ENCODE measurements at regions not wholly inside any gene's neighbourhood (a gene's known extent, or its start where the extent isn't known, plus 50 kb on each side); places are given as distances from the start of the nearest gene placed in this dataset.

DNA sequence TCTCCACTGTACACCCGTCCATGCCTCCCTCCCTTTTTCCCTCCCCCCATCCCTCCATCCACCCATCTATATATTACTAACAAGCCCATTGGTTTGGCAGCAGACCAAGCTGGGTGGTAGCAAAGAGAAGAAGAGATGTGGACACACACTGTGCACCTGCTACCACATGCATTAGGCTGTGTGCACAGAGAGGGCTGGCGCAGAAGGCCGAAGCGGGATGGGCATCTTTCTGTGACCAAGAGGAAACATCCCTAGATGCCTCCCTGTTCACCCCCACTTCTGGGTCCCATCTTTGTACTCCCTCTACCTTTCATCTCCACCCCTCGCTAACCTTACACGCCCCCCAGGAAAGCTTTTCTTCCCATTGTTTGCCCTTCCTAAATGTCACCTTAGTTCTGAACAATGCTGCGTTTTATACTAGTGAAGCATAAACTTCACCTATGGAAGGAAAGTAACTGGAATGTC, 64.9 kb upstream of the AFDN start:
- no peak for DNase-seq
- Histone ChIP-seq H3K36me3 (ENCODE audit: control insufficient read depth in 4 of 4, insufficient read depth in 4 of 4, low read length in 3 of 4) (no peaks in the 10 kb centered on the region), H3K27ac (ENCODE audit: insufficient read depth in 1 of 2, low read depth in 1 of 2, low read length in 2 of 2, poor library complexity in 1 of 2, severe bottlenecking in 2 of 2) (no peak overlapping the region), H3K9me3 (ENCODE audit: control extremely low read depth in 1 of 5, control insufficient read depth in 4 of 5, insufficient read depth in 2 of 5, low read depth in 1 of 5, low read length in 4 of 5) (no peaks in the 10 kb centered on the region), H3K4me1 (ENCODE audit: control extremely low read depth in 1 of 4, control insufficient read depth in 4 of 4, insufficient read depth in 4 of 4, low read length in 3 of 4) (no peaks in the 10 kb centered on the region), H3K27me3 (replicated peaks in 2 of 5; ENCODE audit: control insufficient read depth in 4 of 5, insufficient read depth in 5 of 5, low read length in 4 of 5) (peaks cover 0 to 51% (median 10%) of the 10 kb centered on the region in 5 experiments), H3K4me3 (ENCODE audit: control insufficient read depth in 1 of 7, extremely low read depth in 1 of 7, insufficient read depth in 4 of 7, low read depth in 2 of 7, low read length in 6 of 7) (no peak overlapping the region)
- ChIA-PET POLR2A (no interaction called here), CTCF (no interaction called here)
- WGBS (ENCODE audit: insufficient coverage) = 91% methylated on average over 5 of the region's 7 CpGs

DNA sequence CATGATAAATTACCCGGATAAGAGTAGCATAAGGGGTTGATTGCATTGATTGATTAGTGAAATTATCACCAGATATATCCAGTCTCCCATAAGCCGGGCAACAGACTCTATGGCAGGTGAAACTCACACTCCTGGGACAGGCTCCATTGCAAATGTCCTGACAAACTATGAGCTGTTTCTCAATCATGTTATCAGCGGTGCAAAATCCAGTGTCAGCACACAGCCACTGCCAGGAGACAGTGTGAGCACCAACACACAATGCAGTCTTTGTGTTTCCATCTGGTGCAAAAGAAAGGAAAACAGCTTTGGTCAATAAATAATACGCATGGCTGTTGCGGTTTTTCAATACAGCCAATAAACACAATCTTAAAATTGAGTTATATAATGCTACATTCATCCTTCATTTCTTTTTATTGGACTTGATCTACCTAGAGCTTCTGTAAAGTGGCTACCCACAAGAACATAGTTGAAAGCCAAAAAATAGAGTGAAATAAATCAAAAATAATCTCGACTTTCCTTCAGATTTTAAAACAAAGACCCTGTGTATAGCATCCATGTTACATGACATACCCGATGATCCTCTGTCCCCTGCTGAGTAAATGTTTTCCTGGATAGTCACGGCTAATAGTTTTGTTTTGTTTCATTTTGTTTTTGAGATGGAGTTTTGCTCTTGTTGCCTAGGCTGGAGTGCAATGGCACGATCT, 64.3 kb upstream of the AFDN start:
- H3K9me3 ChIP-seq (ENCODE audit: control extremely low read depth in 1 of 5, control insufficient read depth in 4 of 5, insufficient read depth in 2 of 5, low read depth in 1 of 5, low read length in 4 of 5) = no peaks in the 10 kb centered on the region
- H3K36me3 ChIP-seq (ENCODE audit: control insufficient read depth in 4 of 4, insufficient read depth in 4 of 4, low read length in 3 of 4) = no peaks in the 10 kb centered on the region
- POLR2A ChIA-PET = no interaction called here
- H3K27ac ChIP-seq (ENCODE audit: insufficient read depth in 1 of 2, low read depth in 1 of 2, low read length in 2 of 2, poor library complexity in 1 of 2, severe bottlenecking in 2 of 2) = no peak overlapping the region
- H3K27me3 ChIP-seq (replicated peaks in 2 of 5; ENCODE audit: control insufficient read depth in 4 of 5, insufficient read depth in 5 of 5, low read length in 4 of 5) = peaks cover 0 to 56% (median 13%) of the 10 kb centered on the region in 5 experiments
- H3K4me1 ChIP-seq (ENCODE audit: control extremely low read depth in 1 of 4, control insufficient read depth in 4 of 4, insufficient read depth in 4 of 4, low read length in 3 of 4) = no peaks in the 10 kb centered on the region
- no peak for DNase-seq
- WGBS (ENCODE audit: insufficient coverage) = 98% methylated on average over 6 of the region's 9 CpGs
- CTCF ChIA-PET = no interaction called here
- no peak overlapping the region for H3K4me3 ChIP-seq (ENCODE audit: control insufficient read depth in 1 of 7, extremely low read depth in 1 of 7, insufficient read depth in 4 of 7, low read depth in 2 of 7, low read length in 6 of 7)

DNA sequence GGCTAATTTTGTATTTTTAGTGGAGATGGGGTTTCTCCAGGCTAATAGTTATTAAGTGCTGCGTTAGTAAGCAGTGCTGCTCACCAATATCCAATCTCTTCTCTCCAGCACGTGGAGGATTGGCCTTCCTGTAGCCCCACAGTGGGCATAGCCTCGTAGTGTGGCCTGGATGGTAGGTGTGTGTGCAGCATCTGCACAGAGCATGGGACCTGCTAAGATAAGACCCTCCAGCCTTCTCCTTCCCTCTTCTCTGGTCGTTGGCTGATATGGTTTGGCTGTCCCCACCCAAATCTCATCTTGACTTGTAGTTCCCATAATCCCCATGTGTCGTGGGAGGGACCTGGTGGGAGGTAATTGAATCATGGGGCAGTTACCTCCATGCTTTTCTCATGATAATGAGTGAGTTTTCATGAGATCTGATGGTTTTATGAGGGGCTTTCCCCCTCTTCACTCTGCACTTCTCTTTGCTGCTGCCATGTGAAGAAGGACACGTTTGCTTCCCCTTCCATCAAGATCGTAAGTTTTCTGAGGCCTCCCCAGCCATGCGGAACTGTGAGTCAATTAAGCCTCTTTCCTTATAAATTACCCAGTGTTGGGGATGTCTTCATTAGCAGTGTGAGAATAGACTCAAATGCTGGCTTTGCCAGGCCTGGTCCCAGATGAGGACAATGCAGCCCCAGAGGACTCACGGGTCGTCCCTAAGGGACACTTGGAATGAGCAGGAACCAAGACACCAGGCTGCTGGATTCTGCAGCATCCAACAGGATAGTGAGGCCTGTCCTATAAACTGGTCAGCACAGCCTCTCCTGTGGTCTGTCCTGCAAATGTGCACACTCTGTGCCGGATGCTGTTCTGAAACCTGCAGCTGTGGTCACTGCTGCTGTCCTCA, 63.4 kb upstream of the AFDN start:
- Histone ChIP-seq H3K36me3 (ENCODE audit: control insufficient read depth in 4 of 4, insufficient read depth in 4 of 4, low read length in 3 of 4) (no peaks in the 10 kb centered on the region), H3K27me3 (replicated peaks in 2 of 5; ENCODE audit: control insufficient read depth in 4 of 5, insufficient read depth in 5 of 5, low read length in 4 of 5) (peaks cover 0 to 57% (median 14%) of the 10 kb centered on the region in 5 experiments), H3K9me3 (ENCODE audit: control extremely low read depth in 1 of 5, control insufficient read depth in 4 of 5, insufficient read depth in 2 of 5, low read depth in 1 of 5, low read length in 4 of 5) (no peaks in the 10 kb centered on the region), H3K4me1 (ENCODE audit: control extremely low read depth in 1 of 4, control insufficient read depth in 4 of 4, insufficient read depth in 4 of 4, low read length in 3 of 4) (no peaks in the 10 kb centered on the region), H3K4me3 (ENCODE audit: control insufficient read depth in 1 of 7, extremely low read depth in 1 of 7, insufficient read depth in 4 of 7, low read depth in 2 of 7, low read length in 6 of 7) (no peak overlapping the region), H3K27ac (ENCODE audit: insufficient read depth in 1 of 2, low read depth in 1 of 2, low read length in 2 of 2, poor library complexity in 1 of 2, severe bottlenecking in 2 of 2) (no peak overlapping the region)
- ChIA-PET CTCF (no interaction called here), POLR2A (no interaction called here)
- WGBS (ENCODE audit: insufficient coverage) = 96% methylated on average over 5 of the region's 11 CpGs
- no peak for DNase-seq

DNA sequence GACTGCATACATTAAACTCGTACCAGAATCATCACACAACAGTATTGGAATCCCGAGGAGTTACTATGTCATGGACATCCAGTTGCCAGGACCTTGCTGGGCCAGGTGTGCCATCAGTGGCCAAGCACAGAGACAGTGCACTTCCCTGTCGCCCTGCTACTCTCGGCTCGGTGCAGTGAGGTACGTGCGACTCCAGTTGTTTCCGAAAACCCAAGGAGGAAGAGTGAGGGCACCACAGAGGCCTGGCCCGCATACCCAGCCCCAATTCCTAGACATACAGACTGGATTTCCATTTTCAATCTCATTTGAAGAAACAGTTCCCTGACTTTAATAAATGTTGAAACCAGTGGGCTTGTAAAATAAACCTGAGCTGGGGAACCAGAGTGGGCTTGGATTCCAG, 62.5 kb upstream of the AFDN start:
- ChIA-PET CTCF (no interaction called here), POLR2A (no interaction called here)
- Histone ChIP-seq H3K9me3 (ENCODE audit: control extremely low read depth in 1 of 5, control insufficient read depth in 4 of 5, insufficient read depth in 2 of 5, low read depth in 1 of 5, low read length in 4 of 5) (no peaks in the 10 kb centered on the region), H3K4me3 (ENCODE audit: control insufficient read depth in 1 of 7, extremely low read depth in 1 of 7, insufficient read depth in 4 of 7, low read depth in 2 of 7, low read length in 6 of 7) (no peak overlapping the region), H3K36me3 (ENCODE audit: control insufficient read depth in 4 of 4, insufficient read depth in 4 of 4, low read length in 3 of 4) (no peaks in the 10 kb centered on the region), H3K4me1 (ENCODE audit: control extremely low read depth in 1 of 4, control insufficient read depth in 4 of 4, insufficient read depth in 4 of 4, low read length in 3 of 4) (no peaks in the 10 kb centered on the region), H3K27me3 (replicated peaks in 2 of 5; ENCODE audit: control insufficient read depth in 4 of 5, insufficient read depth in 5 of 5, low read length in 4 of 5) (peaks cover 0 to 57% (median 14%) of the 10 kb centered on the region in 5 experiments), H3K27ac (ENCODE audit: insufficient read depth in 1 of 2, low read depth in 1 of 2, low read length in 2 of 2, poor library complexity in 1 of 2, severe bottlenecking in 2 of 2) (no peak overlapping the region)
- DNase-seq = no peak
- 96% methylated on average over 7 of the region's 9 CpGs for WGBS (ENCODE audit: insufficient coverage)

DNA sequence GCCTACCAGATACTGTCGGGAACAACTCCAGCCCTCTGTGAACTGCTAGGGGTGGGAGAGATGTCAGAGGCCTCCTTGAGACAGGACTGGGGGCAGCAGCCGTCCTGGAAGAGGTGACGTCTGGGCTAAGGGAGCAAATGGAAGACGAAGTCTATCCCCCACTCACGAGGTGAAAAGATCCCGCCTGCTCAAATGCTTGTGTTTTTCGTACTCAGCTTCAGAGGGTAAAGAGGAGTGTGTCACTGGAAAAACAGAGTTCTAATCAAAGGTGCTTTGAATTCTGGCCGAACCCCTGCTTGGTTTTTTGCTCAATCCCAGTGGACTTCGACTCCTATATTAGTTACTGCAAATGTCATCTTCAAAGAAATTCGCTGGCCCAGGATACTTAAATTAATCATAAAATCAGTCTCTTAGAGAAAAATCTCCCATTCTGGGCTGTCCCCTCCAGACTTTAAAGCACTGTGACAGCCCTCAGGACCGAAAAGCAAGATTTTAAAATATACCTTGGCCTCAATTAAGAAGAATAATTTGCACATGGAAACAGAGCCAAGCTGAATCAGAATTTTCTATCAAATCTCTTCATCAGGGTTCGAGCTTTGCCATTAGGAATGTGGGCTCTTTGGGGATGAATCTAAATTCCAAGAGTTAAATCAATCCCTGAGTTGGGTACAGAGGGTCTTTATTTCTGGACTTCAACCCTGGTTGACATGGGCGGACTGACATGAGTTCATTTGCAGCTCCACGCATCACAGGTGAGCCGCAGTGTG, 61.8 kb upstream of the AFDN start:
- Histone ChIP-seq H3K27me3 (replicated peaks in 2 of 5; ENCODE audit: control insufficient read depth in 4 of 5, insufficient read depth in 5 of 5, low read length in 4 of 5) (peaks cover 0 to 59% (median 12%) of the 10 kb centered on the region in 5 experiments), H3K36me3 (ENCODE audit: control insufficient read depth in 4 of 4, insufficient read depth in 4 of 4, low read length in 3 of 4) (no peaks in the 10 kb centered on the region), H3K27ac (ENCODE audit: insufficient read depth in 1 of 2, low read depth in 1 of 2, low read length in 2 of 2, poor library complexity in 1 of 2, severe bottlenecking in 2 of 2) (no peak overlapping the region), H3K4me3 (ENCODE audit: control insufficient read depth in 1 of 7, extremely low read depth in 1 of 7, insufficient read depth in 4 of 7, low read depth in 2 of 7, low read length in 6 of 7) (no peak overlapping the region), H3K9me3 (ENCODE audit: control extremely low read depth in 1 of 5, control insufficient read depth in 4 of 5, insufficient read depth in 2 of 5, low read depth in 1 of 5, low read length in 4 of 5) (no peaks in the 10 kb centered on the region), H3K4me1 (ENCODE audit: control extremely low read depth in 1 of 4, control insufficient read depth in 4 of 4, insufficient read depth in 4 of 4, low read length in 3 of 4) (no peaks in the 10 kb centered on the region)
- WGBS (ENCODE audit: insufficient coverage) = 85% methylated on average over 14 of the region's 15 CpGs
- CTCF ChIA-PET = no interaction called here
- no peak for DNase-seq
- POLR2A ChIA-PET = no interaction called here

- no peaks in the 10 kb centered on the region for H3K9me3 ChIP-seq (ENCODE audit: control extremely low read depth in 1 of 5, control insufficient read depth in 4 of 5, insufficient read depth in 2 of 5, low read depth in 1 of 5, low read length in 4 of 5)
- ChIA-PET POLR2A (no interaction called here), CTCF (no interaction called here)
- no peaks in the 10 kb centered on the region for H3K36me3 ChIP-seq (ENCODE audit: control insufficient read depth in 4 of 4, insufficient read depth in 4 of 4, low read length in 3 of 4)
- no peak overlapping the region for H3K27ac ChIP-seq (ENCODE audit: insufficient read depth in 1 of 2, low read depth in 1 of 2, low read length in 2 of 2, poor library complexity in 1 of 2, severe bottlenecking in 2 of 2)
- H3K4me3 ChIP-seq (ENCODE audit: control insufficient read depth in 1 of 7, extremely low read depth in 1 of 7, insufficient read depth in 4 of 7, low read depth in 2 of 7, low read length in 6 of 7) = no peak overlapping the region
- WGBS (ENCODE audit: insufficient coverage) = 88% methylated on average over 29 of the region's 29 CpGs
- H3K27me3 ChIP-seq (replicated peaks in 2 of 5; ENCODE audit: control insufficient read depth in 4 of 5, insufficient read depth in 5 of 5, low read length in 4 of 5) = peaks cover 0 to 57% (median 12%) of the 10 kb centered on the region in 5 experiments
- H3K4me1 ChIP-seq (ENCODE audit: control extremely low read depth in 1 of 4, control insufficient read depth in 4 of 4, insufficient read depth in 4 of 4, low read length in 3 of 4) = no peaks in the 10 kb centered on the region
- DNase-seq = no peak
These were observed 59.6 kb upstream of the AFDN start for GRCh38 chr6:167766986-167767714.

All from common myeloid progenitor, CD34-positive (primary cell).